Endodermal cell (in vitro differentiated cells): ENCODE measurements at regions not wholly inside any gene's neighbourhood (a gene's known extent, or its start where the extent isn't known, plus 50 kb on each side); places are given as distances from the start of the nearest gene placed in this dataset.

Source experiments
- DNase-seq: peaks from one replicate; pipeline ENCODE4 v3.0.0-alpha.2; 2017
- H3K27ac ChIP-seq: 2 replicates; pipeline ENCODE4 v1.5.1; 2013; ENCODE audit warnings: mild to moderate bottlenecking, low read depth, low read length, moderate library complexity
- H3K27me3 ChIP-seq: 2 replicates; pipeline ENCODE4 v1.6.1; 2013; ENCODE audit warnings: mild to moderate bottlenecking, low read length, moderate library complexity; ENCODE audit not compliant: insufficient read depth, control insufficient read depth, poor library complexity, severe bottlenecking
- H3K36me3 ChIP-seq: 2 replicates; pipeline ENCODE4 v1.7.0; 2013; ENCODE audit warnings: mild to moderate bottlenecking, low read length, moderate library complexity; ENCODE audit not compliant: control insufficient read depth, insufficient read depth
- H3K4me1 ChIP-seq: one replicate; pipeline ENCODE4 v1.7.0; 2013; ENCODE audit warnings: low read length; ENCODE audit not compliant: control insufficient read depth, insufficient read depth
- H3K4me3 ChIP-seq: 2 replicates; pipeline ENCODE4 v1.5.1; 2013; ENCODE audit warnings: mild to moderate bottlenecking, low read length, moderate library complexity
- H3K9ac ChIP-seq: 2 replicates; pipeline ENCODE4 v1.6.1; 2013; ENCODE audit warnings: mild to moderate bottlenecking, low read length, moderate library complexity; ENCODE audit not compliant: poor library complexity, severe bottlenecking; ENCODE audit errors: extremely low read depth
- H3K9me3 ChIP-seq: 2 replicates; pipeline ENCODE4 v1.6.1; 2013; ENCODE audit warnings: mild to moderate bottlenecking, low read length, moderate library complexity; ENCODE audit not compliant: control insufficient read depth
- H3K27ac Mint-ChIP-seq: 2 replicates; pipeline ENCODE4 v1.8.0; 2020; ENCODE audit warnings: mixed read lengths
- H3K27me3 Mint-ChIP-seq: 2 replicates; pipeline ENCODE4 v1.8.0; 2021; ENCODE audit warnings: mild to moderate bottlenecking, mixed read lengths; ENCODE audit not compliant: insufficient read depth
- H3K36me3 Mint-ChIP-seq: 2 replicates; pipeline ENCODE4 v1.8.0; 2020; ENCODE audit warnings: low read depth, mixed read lengths
- H3K4me1 Mint-ChIP-seq: 2 replicates; pipeline ENCODE4 v1.8.0; 2020; ENCODE audit warnings: mixed read lengths
- H3K4me3 Mint-ChIP-seq: 2 replicates; pipeline ENCODE4 v1.8.0; 2020; ENCODE audit warnings: mild to moderate bottlenecking, moderate library complexity, mixed read lengths
- H3K9me3 Mint-ChIP-seq: 2 replicates; pipeline ENCODE4 v1.8.0; 2020; ENCODE audit warnings: mild to moderate bottlenecking, mixed read lengths
- CTCF ChIP-seq: fragments of 200-600 bp; sonication (generic); conservative IDR thresholded peaks from 2 replicates; pipeline ENCODE4 v1.5.0; 2021; ENCODE audit warnings: antibody characterized with exemption, mild to moderate bottlenecking
- WGBS, 2 experiments: methylation state at CpG; one replicate each; pipeline versions ENCODE4 v1.1.5 to v1.1.7; 2013; ENCODE audit warnings: missing lambda C conversion rate in 2 of 2, mixed read lengths in 1 of 2; ENCODE audit not compliant: insufficient coverage in 1 of 2, insufficient read length in 1 of 2; 5-methylcytosine and 5-hydroxymethylcytosine counted together

- no peak overlapping the region for H3K4me3 Mint-ChIP-seq
- no peak for TF ChIP-seq CTCF
- H3K36me3 Mint-ChIP-seq: no peaks in the 10 kb centered on the region
- Histone ChIP-seq H3K9ac (no peak overlapping the region), H3K4me3 (no peak overlapping the region), H3K4me1 (peaks cover 3% of the 10 kb centered on the region), H3K9me3 (peaks cover 18% of the 10 kb centered on the region), H3K27ac (no peak overlapping the region), H3K27me3 (peaks cover 4% of the 10 kb centered on the region), H3K36me3 (no peaks in the 10 kb centered on the region)
- no peak overlapping the region for H3K27ac Mint-ChIP-seq
- no peaks in the 10 kb centered on the region for H3K27me3 Mint-ChIP-seq
- H3K9me3 Mint-ChIP-seq: peaks cover 14% of the 10 kb centered on the region
- peaks cover 10% of the 10 kb centered on the region for H3K4me1 Mint-ChIP-seq
- no peak for DNase-seq
- WGBS, 2 experiments: 90% methylated on average over 2 to 3 of the region's 3 CpGs
Measured at GRCh38 chr15:39209548-39210211, 371.2 kb upstream of the THBS1 start.

GRCh38 chr15:39211108-39211979 is 369.5 kb upstream of the THBS1 start:
- Histone ChIP-seq H3K4me3 (no peak overlapping the region), H3K9me3 (peaks cover 18% of the 10 kb centered on the region), H3K9ac (no peak overlapping the region), H3K4me1 (peaks cover 3% of the 10 kb centered on the region), H3K27me3 (no peaks in the 10 kb centered on the region), H3K27ac (no peak overlapping the region), H3K36me3 (no peaks in the 10 kb centered on the region)
- peaks cover 14% of the 10 kb centered on the region for H3K9me3 Mint-ChIP-seq
- TF ChIP-seq CTCF: no peak
- no peak for DNase-seq
- H3K36me3 Mint-ChIP-seq: no peaks in the 10 kb centered on the region
- no peak overlapping the region for H3K27ac Mint-ChIP-seq
- no peak overlapping the region for H3K4me3 Mint-ChIP-seq
- H3K27me3 Mint-ChIP-seq: no peaks in the 10 kb centered on the region
- WGBS, 2 experiments: 94% methylated on average over 5 of the region's 5 CpGs; no CpG with 5 or more reads in 1 of the 2 experiments
- peaks cover 10% of the 10 kb centered on the region for H3K4me1 Mint-ChIP-seq

GRCh38 chr15:39213385-39213840 is 367.5 kb upstream of the THBS1 start:
- no peak for TF ChIP-seq CTCF
- H3K27me3 Mint-ChIP-seq: peaks cover 16% of the 10 kb centered on the region
- DNase-seq: peak; percentile 95
- no peak overlapping the region for H3K4me3 Mint-ChIP-seq
- peaks cover 14% of the 10 kb centered on the region for H3K9me3 Mint-ChIP-seq
- H3K36me3 Mint-ChIP-seq: no peaks in the 10 kb centered on the region
- peak overlapping the region; percentile 37 for H3K4me3 ChIP-seq
- H3K27ac ChIP-seq: peak overlapping the region; percentile 89
- 22 to 28% methylated on average over 5 to 7 of the region's 7 CpGs for WGBS, 2 experiments
- H3K4me1 Mint-ChIP-seq: peaks cover 13% of the 10 kb centered on the region
- peak overlapping the region; percentile 92 for H3K27ac Mint-ChIP-seq
- peaks cover 21% of the 10 kb centered on the region for H3K9me3 ChIP-seq
- peaks cover 10% of the 10 kb centered on the region for H3K27me3 ChIP-seq
- H3K4me1 ChIP-seq: peaks cover 3% of the 10 kb centered on the region
- H3K36me3 ChIP-seq: no peaks in the 10 kb centered on the region
- H3K9ac ChIP-seq: no peak overlapping the region
